ENCODE measurements at regions not wholly inside any gene's neighbourhood (a gene's known extent, or its start where the extent isn't known, plus 50 kb on each side); places are given as distances from the start of the nearest gene placed in this dataset.
"Not testable (repeated sequence)": the region's sequence is repeated elsewhere in the genome, so short reads cannot be mapped to it uniquely, and the experiment has no call there.

DNA sequence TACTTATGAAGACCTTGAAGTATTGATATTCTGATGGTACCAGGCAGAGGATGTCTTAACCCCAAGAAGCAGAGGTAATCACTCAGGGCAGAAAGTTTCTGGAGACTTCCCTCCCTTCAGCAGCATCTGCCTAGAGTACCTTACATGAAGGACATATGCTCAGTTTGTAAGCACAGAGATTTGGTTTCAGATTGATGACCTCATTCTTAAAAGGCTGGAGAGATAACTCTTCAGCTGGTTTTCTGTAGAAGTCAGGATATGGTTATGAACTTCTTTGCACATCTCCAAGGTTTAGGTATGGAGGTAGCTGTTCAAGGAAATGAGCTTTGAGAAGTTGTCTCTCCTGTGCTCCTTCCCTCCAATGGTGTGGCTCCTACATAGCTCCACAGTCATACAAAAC lies 148.7 kb downstream of the HHIPL2 start:
- DNase-seq, result no peak
- Mint-ChIP-seq H3K4me3 (no peak overlapping the region), H3K27me3 (no peaks in the 10 kb centered on the region), H3K9me3 (peaks cover 8% of the 10 kb centered on the region), H3K27ac (no peak overlapping the region), H3K4me1 (peaks cover 2% of the 10 kb centered on the region), H3K36me3 (no peaks in the 10 kb centered on the region)
- ATAC-seq (ENCODE audit: low read depth), result no peak
- POLR2A ChIA-PET, result no interaction called here

DNA sequence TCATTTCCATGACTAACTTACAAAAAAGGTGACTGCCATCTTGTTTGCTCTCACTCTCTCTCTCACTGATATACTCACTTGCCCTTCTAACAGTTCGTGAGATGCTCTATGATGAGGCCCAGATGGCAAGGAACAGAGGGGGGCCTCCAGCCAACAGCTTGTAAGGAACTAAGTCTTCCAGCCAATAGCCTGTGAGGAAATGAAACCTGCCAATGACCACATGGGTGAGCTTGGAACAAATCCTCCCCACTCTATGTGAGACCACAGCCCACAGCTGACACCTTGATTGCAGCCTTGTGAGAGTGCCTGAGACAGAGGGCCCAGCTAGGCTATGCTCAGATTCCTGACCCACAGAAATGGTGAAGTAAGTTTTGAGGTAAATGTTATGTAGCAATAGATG lies 153.7 kb downstream of the HHIPL2 start:
- H3K4me1 Mint-ChIP-seq, result peaks cover 2% of the 10 kb centered on the region
- no peaks in the 10 kb centered on the region for H3K27me3 Mint-ChIP-seq
- H3K27ac Mint-ChIP-seq, result no peak overlapping the region
- POLR2A ChIA-PET, result no interaction called here
- H3K4me3 Mint-ChIP-seq, result no peak overlapping the region
- no peak for DNase-seq
- H3K9me3 Mint-ChIP-seq, result peaks cover 6% of the 10 kb centered on the region
- no peak for ATAC-seq (ENCODE audit: low read depth)
- H3K36me3 Mint-ChIP-seq, result no peaks in the 10 kb centered on the region

DNA sequence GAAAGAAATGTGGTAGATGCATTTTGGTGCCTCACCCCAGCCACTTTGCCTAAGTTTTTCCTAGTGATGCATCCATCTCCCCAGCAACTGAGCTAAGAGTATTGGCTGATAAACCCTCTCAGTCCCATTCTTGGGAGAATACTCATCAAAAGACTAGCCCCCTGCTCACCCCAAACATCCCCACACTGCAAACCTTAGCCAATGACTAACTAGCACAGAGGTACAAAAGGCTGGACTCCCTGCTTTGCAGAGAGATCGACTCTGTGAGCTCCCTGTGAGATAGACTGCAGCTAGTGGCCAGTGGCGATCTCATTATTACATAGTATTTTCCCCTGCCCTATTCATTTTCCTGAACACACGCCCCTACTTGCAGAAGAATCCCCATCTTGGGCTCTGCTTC lies 155.3 kb downstream of the HHIPL2 start:
- Mint-ChIP-seq H3K27ac (no peak overlapping the region), H3K4me3 (no peak overlapping the region), H3K36me3 (no peaks in the 10 kb centered on the region), H3K9me3 (peaks cover 6% of the 10 kb centered on the region), H3K27me3 (no peaks in the 10 kb centered on the region), H3K4me1 (no peaks in the 10 kb centered on the region)
- POLR2A ChIA-PET, result no interaction called here
- ATAC-seq (ENCODE audit: low read depth), result no peak
- no peak for DNase-seq

DNA sequence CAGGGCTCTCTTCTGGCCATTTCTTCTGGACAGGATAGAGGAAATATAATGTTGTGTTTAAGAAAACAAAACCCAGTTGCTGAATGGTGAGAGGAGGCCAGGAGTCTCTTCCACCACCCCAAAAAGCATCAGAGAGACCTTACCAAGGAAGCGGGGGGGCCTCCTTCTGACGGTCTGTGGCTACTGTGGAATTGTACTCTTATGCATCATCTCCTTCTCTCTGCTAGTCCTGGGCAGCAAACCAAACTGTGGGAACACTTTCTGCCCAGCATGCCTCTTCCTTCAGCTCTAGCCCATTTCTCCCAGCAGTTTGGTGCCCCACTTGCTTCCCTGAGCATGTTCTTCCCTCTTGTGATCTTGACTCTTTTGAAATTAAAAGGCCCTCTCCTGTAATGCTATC lies 157.7 kb downstream of the HHIPL2 start:
- Mint-ChIP-seq H3K4me1 (no peaks in the 10 kb centered on the region), H3K27ac (no peak overlapping the region), H3K9me3 (peaks cover 6% of the 10 kb centered on the region), H3K4me3 (no peak overlapping the region), H3K27me3 (no peaks in the 10 kb centered on the region), H3K36me3 (no peaks in the 10 kb centered on the region)
- POLR2A ChIA-PET, result no interaction called here
- no peak for DNase-seq
- ATAC-seq (ENCODE audit: low read depth), result no peak

DNA sequence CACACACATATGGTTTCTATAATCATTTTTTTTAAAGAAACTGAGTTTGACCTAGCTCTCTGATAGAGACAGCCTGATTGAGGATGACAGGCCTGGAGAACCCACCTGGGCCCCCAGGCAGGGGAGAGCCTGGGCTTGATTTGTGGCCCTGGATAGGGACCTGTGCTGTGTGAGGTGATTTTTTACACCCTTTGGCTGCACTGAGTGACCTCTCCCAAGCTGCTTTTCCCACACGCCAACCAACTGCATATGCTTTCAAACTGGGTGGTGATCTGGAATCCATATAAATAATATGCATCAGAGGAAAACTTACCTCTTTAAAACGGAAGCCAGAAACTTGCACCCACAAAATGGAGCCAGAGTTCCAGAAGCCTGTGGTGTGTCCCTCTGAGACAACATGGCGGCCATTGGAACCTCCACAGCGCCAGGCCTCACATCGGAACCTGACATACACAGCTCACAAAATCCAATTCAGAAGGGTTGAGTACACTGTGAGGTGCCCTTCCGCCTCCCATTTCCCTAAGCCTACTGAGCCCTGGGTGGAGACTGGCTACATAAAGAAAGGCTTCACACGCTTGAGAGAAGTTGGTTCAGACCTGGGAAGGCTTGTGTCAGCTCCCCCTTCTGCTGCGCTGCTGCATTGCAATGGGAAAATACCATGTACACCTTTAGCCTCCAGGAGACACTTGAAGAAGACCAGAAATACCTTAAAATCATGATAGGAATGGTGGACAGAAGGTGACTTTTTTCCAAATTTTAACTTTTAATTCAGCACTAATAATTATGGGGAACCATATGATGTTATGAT lies 160.7 kb downstream of the HHIPL2 start:
- Mint-ChIP-seq H3K27ac (no peak overlapping the region), H3K9me3 (peaks cover 1% of the 10 kb centered on the region), H3K4me3 (no peak overlapping the region), H3K4me1 (no peaks in the 10 kb centered on the region), H3K27me3 (no peaks in the 10 kb centered on the region), H3K36me3 (no peaks in the 10 kb centered on the region)
- no peak for ATAC-seq (ENCODE audit: low read depth)
- DNase-seq, result no peak
- POLR2A ChIA-PET, result no interaction called here

DNA sequence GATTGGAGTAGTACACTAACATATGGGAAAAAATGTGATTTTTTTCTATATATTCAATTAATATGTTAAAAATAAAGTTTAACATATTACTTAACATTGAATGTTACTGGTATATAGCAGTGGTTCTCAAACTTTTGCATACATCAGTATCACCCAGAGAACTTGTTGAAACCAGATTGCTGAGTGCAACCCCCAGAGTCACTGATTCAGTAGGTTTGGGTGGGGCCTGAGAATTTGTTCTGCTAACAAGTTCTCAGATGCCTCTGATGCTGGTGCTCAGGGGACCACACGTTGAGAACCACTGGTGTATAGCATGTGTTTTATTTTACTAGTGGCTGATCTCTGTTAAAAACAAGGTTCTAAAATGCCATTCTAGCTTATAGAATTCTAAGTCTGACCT lies 161.9 kb downstream of the HHIPL2 start:
- Mint-ChIP-seq H3K9me3 (peaks cover 1% of the 10 kb centered on the region), H3K36me3 (no peaks in the 10 kb centered on the region), H3K4me1 (no peaks in the 10 kb centered on the region), H3K27ac (no peak overlapping the region), H3K4me3 (no peak overlapping the region), H3K27me3 (no peaks in the 10 kb centered on the region)
- ATAC-seq (ENCODE audit: low read depth) (no peak), DNase-seq (no peak)
- POLR2A ChIA-PET, result no interaction called here

DNA sequence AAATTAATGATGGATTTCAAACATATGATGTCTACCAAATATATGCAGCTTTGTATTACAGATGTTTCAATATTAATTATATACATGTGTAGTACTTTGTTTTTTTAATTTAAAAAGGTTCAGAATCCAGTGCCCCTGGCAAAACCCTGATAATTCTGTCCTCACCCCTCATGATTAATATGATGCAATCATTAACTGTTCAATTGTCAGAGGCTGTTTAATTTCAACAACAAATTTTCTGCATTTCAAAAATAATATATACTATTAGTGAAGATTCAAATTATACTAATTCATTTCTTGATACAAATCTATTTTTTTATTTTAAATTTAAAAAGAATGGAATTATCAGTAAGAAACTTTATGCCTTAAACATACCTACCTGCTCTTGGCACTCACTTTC lies 162.6 kb downstream of the HHIPL2 start:
- no peak for ATAC-seq (ENCODE audit: low read depth)

DNA sequence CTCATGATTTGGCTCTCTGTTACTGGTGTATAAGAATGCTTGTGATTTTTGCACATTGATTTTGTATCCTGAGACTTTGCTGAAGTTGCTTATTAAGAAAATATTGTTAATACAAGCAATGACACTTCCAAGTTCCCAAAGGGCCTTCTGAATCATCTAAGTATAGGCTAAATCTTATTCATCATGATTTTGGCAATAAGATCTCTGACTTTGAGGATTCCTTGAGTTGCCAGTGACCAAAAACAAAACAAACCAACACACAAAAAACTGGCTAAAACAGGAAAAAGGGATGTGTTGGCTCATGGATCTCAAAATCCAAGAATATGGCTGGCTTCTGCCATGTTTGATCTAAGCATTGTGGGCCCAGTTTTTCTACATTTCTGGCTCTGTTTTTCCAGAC lies 163.4 kb downstream of the HHIPL2 start:
- Mint-ChIP-seq H3K27me3 (no peaks in the 10 kb centered on the region), H3K4me1 (no peaks in the 10 kb centered on the region), H3K9me3 (peaks cover 7% of the 10 kb centered on the region), H3K4me3 (no peak overlapping the region), H3K36me3 (no peaks in the 10 kb centered on the region), H3K27ac (no peak overlapping the region)
- no peak for ATAC-seq (ENCODE audit: low read depth)
- no peak for DNase-seq
- POLR2A ChIA-PET, result no interaction called here

More for the DNA sequence above, 162.6 kb downstream of the HHIPL2 start:
- DNase-seq, result no peak
- Mint-ChIP-seq H3K4me1 (no peaks in the 10 kb centered on the region), H3K27me3 (no peaks in the 10 kb centered on the region), H3K9me3 (peaks cover 3% of the 10 kb centered on the region), H3K36me3 (no peaks in the 10 kb centered on the region), H3K27ac (no peak overlapping the region), H3K4me3 (no peak overlapping the region)
- POLR2A ChIA-PET, result no interaction called here

DNA sequence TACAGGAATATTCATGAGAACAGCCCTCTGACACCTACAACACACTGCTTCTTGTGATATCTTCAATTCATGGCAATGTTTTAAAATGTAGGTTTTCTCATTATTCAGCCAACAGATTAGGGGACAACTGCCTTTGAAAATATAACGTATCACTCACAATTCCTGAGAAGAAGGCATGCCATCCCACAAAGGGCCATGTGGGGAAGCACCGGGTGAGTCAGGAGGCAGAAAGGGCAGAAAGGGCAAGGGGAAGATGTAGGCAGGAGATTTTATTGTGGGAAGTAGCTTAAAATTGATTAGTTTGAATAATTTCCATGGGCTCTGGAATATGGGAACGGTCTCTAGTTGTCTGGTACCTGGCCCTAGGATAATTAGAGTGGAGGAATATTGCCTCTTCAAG lies 165.7 kb downstream of the HHIPL2 start:
- peaks cover 8% of the 10 kb centered on the region for H3K9me3 Mint-ChIP-seq
- no peak overlapping the region for H3K4me3 Mint-ChIP-seq
- POLR2A ChIA-PET, result no interaction called here

DNA sequence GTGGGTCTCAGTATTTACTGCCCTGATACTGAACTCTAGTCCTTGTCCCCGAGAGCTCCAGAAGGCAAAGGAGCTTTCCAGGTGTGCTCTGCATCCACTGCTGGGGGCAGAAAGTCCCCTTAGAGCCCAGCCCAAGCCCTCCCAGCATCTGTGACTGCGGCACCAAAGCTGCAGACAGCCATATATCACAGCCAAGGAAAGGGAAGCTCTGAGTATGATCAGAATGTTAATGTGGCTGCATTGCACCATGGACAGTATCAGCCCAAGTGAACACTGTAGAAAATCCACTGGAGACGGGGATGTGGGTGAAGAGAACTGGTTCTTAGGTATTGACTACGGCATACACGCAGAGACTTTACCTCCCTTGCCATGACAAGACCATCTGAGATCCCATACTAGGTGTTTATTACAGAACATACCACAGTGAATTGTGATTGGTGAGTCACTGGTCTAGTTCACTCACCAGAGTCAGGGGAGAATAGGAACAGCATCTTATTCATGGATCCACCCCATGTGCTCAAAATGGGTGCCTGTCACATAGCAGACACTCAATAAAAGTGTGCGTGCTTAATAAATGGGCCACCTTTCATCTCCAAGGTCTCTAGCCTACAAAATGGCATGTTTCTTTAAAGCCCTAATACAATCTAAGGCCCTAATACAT lies 170.3 kb downstream of the HHIPL2 start:
- no peak overlapping the region for H3K4me3 Mint-ChIP-seq
- H3K9me3 Mint-ChIP-seq, result peaks cover 7% of the 10 kb centered on the region
- DNase-seq (no peak), ATAC-seq (ENCODE audit: low read depth) (no peak)
- H3K27me3 Mint-ChIP-seq, result no peaks in the 10 kb centered on the region
- no peaks in the 10 kb centered on the region for H3K36me3 Mint-ChIP-seq
- no peak overlapping the region for H3K27ac Mint-ChIP-seq
- POLR2A ChIA-PET, result no interaction called here
- H3K4me1 Mint-ChIP-seq, result no peaks in the 10 kb centered on the region

More for the DNA sequence above, 165.7 kb downstream of the HHIPL2 start:
- H3K4me1 Mint-ChIP-seq, result no peaks in the 10 kb centered on the region
- H3K36me3 Mint-ChIP-seq, result no peaks in the 10 kb centered on the region
- ATAC-seq (ENCODE audit: low read depth) (no peak), DNase-seq (no peak)
- no peak overlapping the region for H3K27ac Mint-ChIP-seq
- H3K27me3 Mint-ChIP-seq, result no peaks in the 10 kb centered on the region

DNA sequence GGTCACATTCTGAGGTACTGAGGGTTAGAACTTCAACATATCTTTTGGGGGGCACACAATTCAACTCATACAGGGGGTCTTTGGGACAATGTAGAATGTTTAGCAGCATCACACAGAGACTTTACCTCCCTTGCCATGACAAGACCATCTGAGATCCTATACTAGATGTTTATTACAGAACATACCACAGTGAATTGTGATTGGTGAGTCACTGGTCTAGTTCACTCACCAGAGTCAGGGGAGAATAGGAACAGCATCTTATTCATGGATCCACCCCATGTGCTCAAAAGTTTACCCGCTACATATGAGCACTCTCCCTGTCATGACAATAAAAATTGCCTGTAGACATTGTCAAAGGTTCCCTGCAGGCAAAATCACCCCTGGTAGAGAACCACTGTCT lies 171.1 kb downstream of the HHIPL2 start:
- H3K4me1 Mint-ChIP-seq; DNase-seq; H3K36me3 Mint-ChIP-seq; H3K9me3 Mint-ChIP-seq; H3K27ac Mint-ChIP-seq; H3K4me3 Mint-ChIP-seq; POLR2A ChIA-PET; H3K27me3 Mint-ChIP-seq; ATAC-seq (ENCODE audit: low read depth): not testable (repeated sequence)

DNA sequence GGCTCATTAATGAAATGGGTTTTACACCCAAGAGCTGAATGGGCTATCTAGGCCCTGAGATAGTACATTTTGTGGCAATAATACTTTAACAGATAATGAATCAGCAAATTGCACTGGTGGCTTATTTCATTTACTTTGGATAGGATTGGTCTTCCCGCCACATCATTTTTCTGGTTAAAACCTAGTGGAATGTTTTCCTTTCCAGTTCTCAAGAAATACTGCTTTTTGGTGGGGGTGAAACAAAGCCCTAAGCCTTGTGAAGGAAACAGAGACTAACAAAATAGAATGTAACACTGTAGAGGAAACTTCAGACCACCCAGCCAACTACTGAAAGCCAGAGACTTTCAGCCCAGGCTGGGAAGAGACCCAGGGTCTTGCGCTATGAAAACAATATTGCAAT lies 172.2 kb downstream of the HHIPL2 start:
- H3K27me3 Mint-ChIP-seq, result no peaks in the 10 kb centered on the region
- H3K27ac Mint-ChIP-seq, result no peak overlapping the region
- H3K4me1 Mint-ChIP-seq, result no peaks in the 10 kb centered on the region
- H3K36me3 Mint-ChIP-seq, result no peaks in the 10 kb centered on the region
- H3K4me3 Mint-ChIP-seq, result no peak overlapping the region
- ATAC-seq (ENCODE audit: low read depth), result no peak
- no peak for DNase-seq
- POLR2A ChIA-PET, result no interaction called here
- peaks cover 7% of the 10 kb centered on the region for H3K9me3 Mint-ChIP-seq

DNA sequence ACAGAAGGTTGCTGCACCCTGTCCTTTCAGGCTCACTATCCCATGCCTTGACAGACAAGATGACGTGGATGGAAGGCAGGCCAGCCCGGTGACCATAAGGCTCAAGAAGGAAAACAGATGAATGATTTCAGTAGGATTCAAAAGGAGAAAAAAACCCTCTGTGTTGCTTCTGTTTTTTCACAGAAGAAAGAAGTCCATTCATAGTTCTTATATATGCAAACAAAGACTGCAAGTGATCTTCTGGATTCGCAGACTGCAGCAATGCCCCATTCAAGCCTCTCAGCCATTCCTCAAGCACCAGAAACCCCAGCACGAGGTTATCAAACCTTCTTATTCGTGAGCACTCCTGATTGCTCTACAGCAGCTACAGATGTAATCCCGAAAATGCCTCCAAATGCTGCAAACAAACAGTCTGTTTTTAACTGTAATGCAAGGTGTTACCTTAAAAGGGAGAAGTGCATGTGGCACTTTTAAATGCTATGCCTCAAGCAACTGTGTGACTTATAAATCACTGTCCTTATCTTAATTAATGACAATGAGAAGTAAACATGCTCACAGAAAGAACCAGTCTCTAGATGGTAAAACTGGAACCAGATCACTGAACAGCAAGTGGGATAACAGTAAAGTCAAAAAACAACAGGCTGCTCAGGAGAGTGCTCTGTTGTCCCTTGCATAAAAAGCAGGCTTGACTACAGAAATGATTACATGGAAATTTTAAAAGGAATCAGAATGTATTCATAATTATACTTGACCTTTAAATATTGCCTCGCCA lies 173.9 kb downstream of the HHIPL2 start:
- POLR2A ChIA-PET, result no interaction called here
- Mint-ChIP-seq H3K27me3 (no peaks in the 10 kb centered on the region), H3K4me1 (no peaks in the 10 kb centered on the region), H3K27ac (no peak overlapping the region), H3K36me3 (no peaks in the 10 kb centered on the region), H3K9me3 (peaks cover 1% of the 10 kb centered on the region), H3K4me3 (no peak overlapping the region)
- DNase-seq (no peak), ATAC-seq (ENCODE audit: low read depth) (no peak)

DNA sequence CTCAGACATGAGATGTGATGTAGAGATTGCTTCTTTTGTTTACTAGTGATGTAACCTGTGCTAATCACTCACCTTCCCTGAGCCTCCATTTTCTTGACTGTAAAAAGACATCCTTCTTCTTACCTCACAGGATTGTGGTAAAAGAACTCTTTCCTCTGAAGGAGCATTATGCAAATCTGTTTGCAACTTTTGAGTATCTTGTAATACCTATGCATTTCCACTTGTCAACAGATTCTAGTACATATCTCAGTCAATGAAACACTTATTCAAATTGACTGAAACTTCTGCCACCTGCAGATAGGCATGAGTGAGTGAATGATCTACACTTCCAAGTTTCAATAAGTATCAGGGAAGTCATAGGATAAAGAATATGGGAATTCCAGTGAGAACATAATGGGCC lies 174.7 kb downstream of the HHIPL2 start:
- H3K36me3 Mint-ChIP-seq, result no peaks in the 10 kb centered on the region
- H3K9me3 Mint-ChIP-seq, result no peaks in the 10 kb centered on the region
- no peak for ATAC-seq (ENCODE audit: low read depth)
- H3K4me1 Mint-ChIP-seq, result no peaks in the 10 kb centered on the region
- no peak overlapping the region for H3K27ac Mint-ChIP-seq
- no peak for DNase-seq
- POLR2A ChIA-PET, result no interaction called here
- H3K27me3 Mint-ChIP-seq, result no peaks in the 10 kb centered on the region
- no peak overlapping the region for H3K4me3 Mint-ChIP-seq

All from activated naive CD8-positive, alpha-beta T cell treated with anti-CD3 and anti-CD28 coated beads, Interleukin-2, amount 10 ng/mL, durations not matched to agents 7 days and 5 days (primary cell).